Mesenchymal stem cell (in vitro differentiated cells and primary cell): ENCODE measurements at regions not wholly inside any gene's neighbourhood (a gene's known extent, or its start where the extent isn't known, plus 50 kb on each side); places are given as distances from the start of the nearest gene placed in this dataset.

Experiments used
- DNase-seq: peaks from one replicate; pipeline ENCODE4 v3.0.0-alpha.2; 2013
- H2AFZ ChIP-seq: one replicate; pipeline ENCODE4 v1.6.1; 2013; ENCODE audit warnings: low read depth, mild to moderate bottlenecking, control low read depth, inconsistent platforms, low read length, moderate library complexity
- H2AK5ac ChIP-seq: 2 replicates; pipeline ENCODE4 v1.6.1; 2013; ENCODE audit warnings: low read length, moderate library complexity, mild to moderate bottlenecking, inconsistent platforms; ENCODE audit not compliant: severe bottlenecking
- H2BK120ac ChIP-seq: one replicate; pipeline ENCODE4 v1.6.1; 2013; ENCODE audit warnings: low read depth, mild to moderate bottlenecking, inconsistent platforms, low read length, moderate library complexity
- H2BK12ac ChIP-seq, 2 experiments: one replicate each; pipeline ENCODE4 v1.6.1; 2013; ENCODE audit warnings: inconsistent platforms in 2 of 2, low read length in 2 of 2, mild to moderate bottlenecking in 2 of 2, moderate library complexity in 2 of 2, control low read depth in 1 of 2
- H2BK15ac ChIP-seq: one replicate; pipeline ENCODE4 v1.6.1; 2013; ENCODE audit warnings: mild to moderate bottlenecking, low read depth, inconsistent platforms; ENCODE audit not compliant: poor library complexity, severe bottlenecking
- H2BK5ac ChIP-seq: 2 replicates; pipeline ENCODE4 v1.6.1; 2013; ENCODE audit warnings: low read depth, mild to moderate bottlenecking, low read length, control low read depth, inconsistent platforms; ENCODE audit not compliant: poor library complexity, severe bottlenecking
- H3K14ac ChIP-seq, 2 experiments: one replicate each; pipeline ENCODE4 v1.6.1; 2013; ENCODE audit warnings: inconsistent platforms in 2 of 2, low read length in 2 of 2, control low read depth in 1 of 2, mild to moderate bottlenecking in 1 of 2, moderate library complexity in 1 of 2
- H3K18ac ChIP-seq, 2 experiments: one replicate each; pipeline ENCODE4 v1.6.1; 2013; ENCODE audit warnings: inconsistent platforms in 2 of 2, low read length in 2 of 2, control low read depth in 1 of 2, low read depth in 1 of 2, mild to moderate bottlenecking in 1 of 2
- H3K23ac ChIP-seq, 2 experiments: one replicate each; pipeline ENCODE4 v1.6.1; 2013; ENCODE audit warnings: inconsistent platforms in 2 of 2, low read length in 2 of 2, mild to moderate bottlenecking in 2 of 2, moderate library complexity in 2 of 2, control low read depth in 1 of 2
- H3K27ac ChIP-seq: 2 replicates; pipeline ENCODE4 v1.5.1; 2013; ENCODE audit warnings: mild to moderate bottlenecking, moderate library complexity, low read length, control low read depth, inconsistent platforms; ENCODE audit not compliant: poor library complexity, severe bottlenecking
- H3K27me3 ChIP-seq, 2 experiments: 2 replicates each; pipeline versions ENCODE4 v1.6.1 to v1.7.0; 2013; ENCODE audit warnings: low read length in 2 of 2, mild to moderate bottlenecking in 2 of 2, moderate library complexity in 2 of 2, control low read depth in 1 of 2, inconsistent platforms in 1 of 2; ENCODE audit not compliant: control insufficient read depth in 1 of 2, insufficient read depth in 1 of 2
- H3K36me3 ChIP-seq, 2 experiments: 2 replicates each; pipeline versions ENCODE4 v1.6.1 to v1.7.0; 2013; ENCODE audit warnings: low read length in 2 of 2, control low read depth in 1 of 2, inconsistent platforms in 1 of 2, low read depth in 1 of 2, mild to moderate bottlenecking in 1 of 2; ENCODE audit not compliant: insufficient read depth in 2 of 2, control insufficient read depth in 1 of 2
- H3K4ac ChIP-seq, 2 experiments: one replicate each; pipeline ENCODE4 v1.6.1; 2013; ENCODE audit warnings: inconsistent platforms in 2 of 2, low read length in 2 of 2, mild to moderate bottlenecking in 2 of 2, moderate library complexity in 2 of 2, control low read depth in 1 of 2, low read depth in 1 of 2
- H3K4me1 ChIP-seq: 2 replicates; pipeline ENCODE4 v1.6.1; 2013; ENCODE audit warnings: low read depth, low read length, control low read depth; ENCODE audit not compliant: control insufficient read depth, insufficient read depth
- H3K4me2 ChIP-seq: 2 replicates; pipeline ENCODE4 v1.6.1; 2013; ENCODE audit warnings: low read length, mild to moderate bottlenecking, inconsistent platforms; ENCODE audit not compliant: poor library complexity, severe bottlenecking
- H3K4me3 ChIP-seq, 2 experiments: 2 replicates each; pipeline versions ENCODE4 v1.5.1 to v1.7.0; 2013; ENCODE audit warnings: low read length in 2 of 2, mild to moderate bottlenecking in 2 of 2, control low read depth in 1 of 2, low read depth in 1 of 2; ENCODE audit not compliant: insufficient read depth in 1 of 2
- H3K79me1 ChIP-seq: replicated peaks from 2 replicates; pipeline ENCODE4 v1.6.1; 2013; ENCODE audit warnings: mild to moderate bottlenecking, control low read depth, low read length, inconsistent platforms; ENCODE audit not compliant: poor library complexity, severe bottlenecking
- H3K9ac ChIP-seq: 2 replicates; pipeline ENCODE4 v1.7.0; 2013; ENCODE audit warnings: mild to moderate bottlenecking, low read length, moderate library complexity
- H3K9me3 ChIP-seq: 2 replicates; pipeline ENCODE4 v1.7.0; 2013; ENCODE audit warnings: mild to moderate bottlenecking, low read length; ENCODE audit not compliant: control insufficient read depth
- H4K8ac ChIP-seq: one replicate; pipeline ENCODE4 v1.6.1; 2013; ENCODE audit warnings: inconsistent platforms, mild to moderate bottlenecking, low read length, moderate library complexity
- H4K91ac ChIP-seq: one replicate; pipeline ENCODE4 v1.6.1; 2013; ENCODE audit warnings: mild to moderate bottlenecking, low read length, inconsistent platforms
- WGBS: methylation state at CpG from one replicate; pipeline ENCODE4 v1.1.7; 2013; ENCODE audit warnings: mixed read lengths; 5-methylcytosine and 5-hydroxymethylcytosine counted together

GRCh38 chr2:184336688-184337087 is 261.6 kb upstream of the ZNF804A start:
- H3K4me3 ChIP-seq = no peak overlapping the region
- peak; percentile 58 for DNase-seq
- no peak overlapping the region for H3K14ac ChIP-seq
- H3K4me2 ChIP-seq = no peak overlapping the region
- no peak overlapping the region for H2AK5ac ChIP-seq
- no peaks in the 10 kb centered on the region for H3K9me3 ChIP-seq
- H2AFZ ChIP-seq = no peak overlapping the region
- H3K23ac ChIP-seq = no peak overlapping the region
- no peaks in the 10 kb centered on the region for H3K79me1 ChIP-seq
- no peak overlapping the region for H3K4ac ChIP-seq
- H2BK120ac ChIP-seq = no peak overlapping the region
- no peak overlapping the region for H2BK12ac ChIP-seq
- H2BK5ac ChIP-seq = no peak overlapping the region
- no peak overlapping the region for H2BK15ac ChIP-seq
- H3K18ac ChIP-seq = no peak overlapping the region
- no peaks in the 10 kb centered on the region for H3K36me3 ChIP-seq
- WGBS = no CpG with 5 or more reads among the region's 1 CpG
- no peaks in the 10 kb centered on the region for H3K4me1 ChIP-seq
- H3K9ac ChIP-seq = no peak overlapping the region
- no peak overlapping the region for H4K8ac ChIP-seq
- no peak overlapping the region for H4K91ac ChIP-seq
- H3K27ac ChIP-seq = no peak overlapping the region
- no peaks in the 10 kb centered on the region for H3K27me3 ChIP-seq

- Histone ChIP-seq H3K23ac (no peak overlapping the region), H2BK15ac (no peak overlapping the region), H3K18ac (no peak overlapping the region), H2BK120ac (no peak overlapping the region), H3K27me3 (no peaks in the 10 kb centered on the region), H4K8ac (no peak overlapping the region), H3K27ac (no peak overlapping the region), H3K4ac (no peak overlapping the region), H3K79me1 (no peaks in the 10 kb centered on the region), H4K91ac (no peak overlapping the region), H3K4me3 (no peak overlapping the region), H2AFZ (no peak overlapping the region), H2AK5ac (no peak overlapping the region), H3K9ac (no peak overlapping the region), H3K4me1 (no peaks in the 10 kb centered on the region), H3K4me2 (no peak overlapping the region), H2BK12ac (no peak overlapping the region), H3K14ac (no peak overlapping the region), H2BK5ac (no peak overlapping the region), H3K9me3 (no peaks in the 10 kb centered on the region), H3K36me3 (no peaks in the 10 kb centered on the region)
- no peak for DNase-seq
- 40% methylated on average over 1 of the region's 3 CpGs for WGBS
These were observed 259.6 kb upstream of the ZNF804A start for GRCh38 chr2:184338771-184339170.

DNA sequence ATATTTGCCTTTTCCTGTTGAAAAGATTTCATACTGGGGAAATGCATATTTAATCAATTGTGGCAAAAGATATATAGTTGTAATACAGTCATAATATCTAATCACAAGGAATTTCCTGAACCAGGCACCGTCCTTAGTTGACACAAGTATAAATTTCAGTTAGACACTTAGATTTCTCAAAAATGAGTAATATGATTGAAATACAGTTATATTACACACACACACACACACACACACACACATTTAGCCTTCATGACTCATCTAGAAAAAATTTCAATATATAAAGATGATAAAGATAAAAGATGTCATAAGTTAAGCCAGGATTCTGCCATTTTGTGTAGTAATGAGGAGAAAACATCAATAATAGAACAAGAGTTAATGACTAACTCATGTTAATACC is 258.4 kb upstream of the ZNF804A start:
- Histone ChIP-seq H2BK5ac (no peak overlapping the region), H2AK5ac (no peak overlapping the region), H3K79me1 (no peaks in the 10 kb centered on the region), H3K27ac (no peak overlapping the region), H3K27me3 (no peaks in the 10 kb centered on the region), H4K8ac (no peak overlapping the region), H3K18ac (no peak overlapping the region), H3K9ac (no peak overlapping the region), H2BK12ac (no peak overlapping the region), H3K4ac (no peak overlapping the region), H2BK120ac (no peak overlapping the region), H3K14ac (no peak overlapping the region), H3K4me2 (no peak overlapping the region), H3K23ac (no peak overlapping the region), H2AFZ (no peak overlapping the region), H3K9me3 (no peaks in the 10 kb centered on the region), H3K4me3 (no peak overlapping the region), H3K4me1 (no peaks in the 10 kb centered on the region), H2BK15ac (no peak overlapping the region), H4K91ac (no peak overlapping the region), H3K36me3 (no peaks in the 10 kb centered on the region)
- no peak for DNase-seq
- WGBS = no CpG with 5 or more reads among the region's 1 CpG

- Histone ChIP-seq H3K27me3 (no peaks in the 10 kb centered on the region), H2AFZ (no peak overlapping the region), H3K4me1 (no peaks in the 10 kb centered on the region), H3K4me2 (no peak overlapping the region), H3K4me3 (no peak overlapping the region), H3K9ac (no peak overlapping the region), H3K4ac (no peak overlapping the region), H4K8ac (no peak overlapping the region), H3K14ac (no peak overlapping the region), H2BK5ac (no peak overlapping the region), H2BK12ac (no peak overlapping the region), H3K9me3 (no peaks in the 10 kb centered on the region), H4K91ac (no peak overlapping the region), H3K36me3 (no peaks in the 10 kb centered on the region), H2BK15ac (no peak overlapping the region), H2BK120ac (no peak overlapping the region), H3K27ac (no peak overlapping the region), H2AK5ac (no peak overlapping the region), H3K23ac (no peak overlapping the region), H3K18ac (no peak overlapping the region), H3K79me1 (no peaks in the 10 kb centered on the region)
- WGBS = 94% methylated on average over 2 of the region's 2 CpGs
- DNase-seq = no peak
These were observed 251.9 kb upstream of the ZNF804A start for GRCh38 chr2:184346338-184346862.
